A549 (cell line): ENCODE measurements at regions not wholly inside any gene's neighbourhood (a gene's known extent, or its start where the extent isn't known, plus 50 kb on each side); places are given as distances from the start of the nearest gene placed in this dataset.

Experiments
- EHF ChIP-seq: fragments of 250-450 bp; sonication (Bioruptor Pico); IDR thresholded peaks from 2 replicates; pipeline ENCODE4 v1.5.0; 2020; ENCODE audit warnings: mild to moderate bottlenecking
- RAD21 ChIP-seq, 2 experiments: fragments of >200 bp in 1 of 2; sonication (Bioruptor Twin) in 1 of 2; formaldehyde crosslinking in 1 of 2; IDR thresholded peaks in 1 of 2; conservative IDR thresholded peaks in 1 of 2; 2 replicates in 1 of 2; 3 replicates in 1 of 2; pipeline ENCODE4 v1.6.1; 2012 to 2018; ENCODE audit warnings: inconsistent platforms in 1 of 2
- RCOR1 ChIP-seq: fragments of 150-350 bp; IDR thresholded peaks from 2 replicates; pipeline ENCODE4 v1.6.1; 2014; ENCODE audit warnings: antibody characterized with exemption, low read length, low read depth
- TF ChIP-seq, protein P1 (sequence below): fragments of 450-650 bp; IDR thresholded peaks from 2 replicates; pipeline ENCODE4 v1.6.1; 2014; ENCODE audit warnings: antibody characterized with exemption
- TF ChIP-seq, protein P2 (sequence below): fragments of >200 bp; sonication (Bioruptor Twin); formaldehyde crosslinking; IDR thresholded peaks from 3 replicates; pipeline ENCODE4 v1.5.1; 2016

DNA sequence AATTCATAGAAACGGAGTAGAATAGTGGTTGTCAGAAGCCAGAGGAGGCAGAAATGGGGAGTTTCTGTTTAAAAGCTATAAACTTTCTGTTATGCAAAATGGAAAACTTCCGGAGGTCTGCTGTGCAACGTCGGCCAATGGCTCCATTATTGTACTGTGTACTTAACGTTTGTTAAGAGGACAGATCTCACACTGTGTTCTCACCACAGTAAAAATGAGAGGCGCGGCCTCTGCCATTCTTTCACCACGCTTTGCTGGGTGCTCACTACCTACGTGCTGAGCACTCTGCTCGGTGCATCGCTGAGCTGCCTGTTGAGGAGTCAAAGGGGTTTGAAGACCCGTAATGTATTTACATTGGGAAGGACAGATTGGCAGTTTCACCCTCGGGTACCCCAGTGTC, 218.8 kb upstream of the B3GAT1 start:
- TF ChIP-seq EHF: no peak
- TF ChIP-seq, protein P1, sequence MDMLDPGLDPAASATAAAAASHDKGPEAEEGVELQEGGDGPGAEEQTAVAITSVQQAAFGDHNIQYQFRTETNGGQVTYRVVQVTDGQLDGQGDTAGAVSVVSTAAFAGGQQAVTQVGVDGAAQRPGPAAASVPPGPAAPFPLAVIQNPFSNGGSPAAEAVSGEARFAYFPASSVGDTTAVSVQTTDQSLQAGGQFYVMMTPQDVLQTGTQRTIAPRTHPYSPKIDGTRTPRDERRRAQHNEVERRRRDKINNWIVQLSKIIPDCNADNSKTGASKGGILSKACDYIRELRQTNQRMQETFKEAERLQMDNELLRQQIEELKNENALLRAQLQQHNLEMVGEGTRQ: no peak
- TF ChIP-seq, protein P2, sequence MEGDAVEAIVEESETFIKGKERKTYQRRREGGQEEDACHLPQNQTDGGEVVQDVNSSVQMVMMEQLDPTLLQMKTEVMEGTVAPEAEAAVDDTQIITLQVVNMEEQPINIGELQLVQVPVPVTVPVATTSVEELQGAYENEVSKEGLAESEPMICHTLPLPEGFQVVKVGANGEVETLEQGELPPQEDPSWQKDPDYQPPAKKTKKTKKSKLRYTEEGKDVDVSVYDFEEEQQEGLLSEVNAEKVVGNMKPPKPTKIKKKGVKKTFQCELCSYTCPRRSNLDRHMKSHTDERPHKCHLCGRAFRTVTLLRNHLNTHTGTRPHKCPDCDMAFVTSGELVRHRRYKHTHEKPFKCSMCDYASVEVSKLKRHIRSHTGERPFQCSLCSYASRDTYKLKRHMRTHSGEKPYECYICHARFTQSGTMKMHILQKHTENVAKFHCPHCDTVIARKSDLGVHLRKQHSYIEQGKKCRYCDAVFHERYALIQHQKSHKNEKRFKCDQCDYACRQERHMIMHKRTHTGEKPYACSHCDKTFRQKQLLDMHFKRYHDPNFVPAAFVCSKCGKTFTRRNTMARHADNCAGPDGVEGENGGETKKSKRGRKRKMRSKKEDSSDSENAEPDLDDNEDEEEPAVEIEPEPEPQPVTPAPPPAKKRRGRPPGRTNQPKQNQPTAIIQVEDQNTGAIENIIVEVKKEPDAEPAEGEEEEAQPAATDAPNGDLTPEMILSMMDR: no peak
- no peak for TF ChIP-seq RAD21 (conservative IDR thresholded peaks at IDR 0.05 in 1 of 2, IDR thresholded peaks at IDR 0.05 in 1 of 2)
- TF ChIP-seq RCOR1: no peak
